ENCODE measurements at regions not wholly inside any gene's neighbourhood (a gene's known extent, or its start where the extent isn't known, plus 50 kb on each side); places are given as distances from the start of the nearest gene placed in this dataset.
"Not testable (repeated sequence)": the region's sequence is repeated elsewhere in the genome, so short reads cannot be mapped to it uniquely, and the experiment has no call there.

GRCh38 chr15:30688684-30689083, 62.8 kb downstream of the ARHGAP11B start:
- DNase-seq: not testable (repeated sequence)

GRCh38 chr15:30690153-30690552, 64.2 kb downstream of the ARHGAP11B start:
- not testable (repeated sequence) for DNase-seq

DNA sequence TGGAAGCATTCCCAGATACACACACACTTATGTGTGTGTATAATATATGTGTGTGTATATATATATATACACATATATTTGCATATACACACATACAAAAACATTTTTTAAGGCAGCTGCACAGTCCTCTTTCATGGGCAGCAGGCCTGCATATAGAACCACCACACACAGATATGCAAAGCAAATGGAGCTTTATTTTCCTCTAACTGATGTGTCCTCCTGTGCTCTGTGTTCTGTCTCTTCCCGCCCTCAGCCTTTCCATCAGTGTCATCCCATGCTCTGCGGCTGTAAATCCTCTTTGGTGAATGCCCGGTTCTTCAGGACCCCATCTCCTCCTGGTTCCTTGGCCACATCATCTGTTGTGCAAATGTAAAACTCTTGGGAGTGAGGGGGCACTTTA, 69.9 kb downstream of the ARHGAP11B start:
- DNase-seq: not testable (repeated sequence)

DNA sequence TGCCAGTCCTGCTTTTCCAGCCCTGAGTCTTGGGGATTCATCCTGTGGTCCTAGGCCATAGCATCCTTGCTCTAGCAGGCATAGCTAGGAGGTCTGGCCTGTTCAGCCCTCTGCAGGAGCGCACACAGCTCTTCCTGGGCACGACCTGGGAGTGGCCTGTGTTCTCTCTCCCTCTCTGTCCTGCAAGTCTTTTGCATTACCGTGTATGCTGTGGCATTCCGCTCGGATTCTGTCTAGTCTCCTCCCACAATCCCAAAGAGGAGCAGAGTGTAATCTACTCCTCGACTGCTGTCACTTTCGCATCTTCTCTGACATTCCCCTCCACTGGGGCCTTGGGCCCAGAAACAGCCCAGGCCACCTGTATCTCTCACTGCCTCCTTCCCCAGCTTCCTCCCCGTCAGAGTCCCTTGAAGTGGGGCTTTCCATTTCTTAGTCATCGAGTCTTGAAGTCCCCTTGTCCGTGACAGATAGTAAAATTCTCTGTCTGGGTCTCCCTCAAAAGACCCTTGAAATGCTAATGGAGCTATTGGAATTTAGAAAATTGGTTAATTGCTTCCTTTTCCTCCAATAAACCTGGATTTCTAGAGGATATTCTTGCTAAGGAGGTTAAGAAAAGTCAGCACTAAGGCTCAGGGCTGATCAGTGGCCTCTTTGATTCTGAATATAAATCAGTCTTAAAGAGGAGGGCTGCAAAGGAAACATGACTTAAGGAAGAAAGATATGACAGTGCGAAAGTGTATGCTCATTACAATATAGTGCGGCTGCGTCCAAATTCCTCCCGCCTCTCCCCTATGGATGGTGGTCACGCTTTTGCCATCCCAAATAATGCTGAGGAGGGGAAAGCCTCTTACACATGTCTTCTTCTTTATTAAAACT, 70.7 kb downstream of the ARHGAP11B start:
- not testable (repeated sequence) for DNase-seq

DNA sequence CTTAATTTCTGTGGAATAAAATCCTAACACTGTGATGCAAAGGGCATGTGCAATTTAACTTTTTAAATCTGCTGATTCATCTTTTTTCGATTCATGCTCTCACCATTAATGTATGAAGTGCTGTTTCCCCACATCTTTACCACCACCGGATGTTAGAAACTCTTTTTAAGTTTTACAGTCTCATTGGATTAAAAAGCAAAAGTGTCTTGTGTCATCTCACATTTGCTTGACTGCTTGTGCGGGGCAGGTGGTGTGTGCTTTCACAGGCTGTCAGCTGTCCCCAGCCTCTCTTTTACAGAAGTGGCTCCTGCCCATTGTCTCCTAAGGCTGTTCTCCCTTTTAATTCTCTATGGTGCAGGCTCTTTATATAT, 71.4 kb downstream of the ARHGAP11B start:
- not testable (repeated sequence) for DNase-seq

DNA sequence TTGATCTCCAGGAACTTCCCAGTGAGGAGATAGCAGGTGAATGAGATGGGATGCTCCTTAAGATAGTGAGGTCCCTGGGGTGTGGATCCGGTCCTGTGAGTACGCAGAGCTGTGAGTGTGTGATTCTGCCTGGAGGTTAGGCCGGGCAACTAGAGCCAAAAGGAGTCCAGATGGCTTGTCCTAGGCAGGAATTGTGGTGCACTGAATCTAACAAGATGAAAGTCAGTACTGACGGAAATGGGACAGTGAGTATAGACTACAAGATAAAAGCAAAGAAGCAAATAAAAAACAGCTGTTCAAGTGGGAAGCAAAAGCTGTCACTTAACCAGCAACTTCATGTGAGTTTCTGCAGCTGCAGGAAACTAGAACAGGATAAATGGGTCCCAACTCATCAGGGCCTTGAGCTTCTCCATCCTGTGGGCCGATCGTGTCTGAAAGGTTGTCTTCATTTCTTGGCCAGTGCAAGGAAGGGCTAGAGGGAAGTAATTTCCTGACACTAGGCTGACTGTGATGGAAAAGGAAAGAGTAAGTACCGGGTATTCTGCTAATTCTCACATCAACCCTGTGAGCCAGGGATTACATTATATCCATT, 74.2 kb downstream of the ARHGAP11B start:
- DNase-seq: not testable (repeated sequence)

- not testable (repeated sequence) for DNase-seq
These were observed 82.2 kb downstream of the ARHGAP11B start for GRCh38 chr15:30707976-30708685.

GRCh38 chr15:30708809-30709208, 82.9 kb downstream of the ARHGAP11B start:
- not testable (repeated sequence) for DNase-seq

DNA sequence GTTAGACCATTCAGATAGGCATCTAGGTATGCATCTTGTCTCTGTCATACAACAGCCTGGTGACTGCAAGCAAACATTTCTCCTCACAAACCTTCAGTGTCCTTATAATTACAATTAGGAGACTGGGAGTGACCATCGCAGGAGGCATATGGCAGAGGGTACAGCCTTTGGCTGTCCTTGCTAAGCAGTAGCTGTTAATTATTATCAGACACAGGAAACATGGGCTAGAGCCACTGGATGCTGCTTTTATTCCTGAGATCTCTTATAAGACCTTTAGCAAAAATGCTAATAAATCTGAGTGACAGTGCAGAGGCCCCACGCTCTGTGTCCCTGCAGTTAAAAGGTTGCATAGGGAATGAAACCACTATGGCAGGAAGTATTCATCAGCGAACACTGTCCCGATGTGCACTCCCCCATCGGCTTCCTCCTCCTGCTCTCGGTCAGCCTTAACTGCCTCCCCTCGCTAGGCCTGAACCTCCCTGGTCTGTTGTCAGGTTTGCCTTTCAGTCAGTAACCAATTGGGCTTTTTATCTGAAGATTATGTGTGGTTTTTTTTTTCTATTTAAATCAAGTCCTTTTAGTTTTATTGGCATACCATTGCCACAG, 92.2 kb downstream of the ARHGAP11B start:
- not testable (repeated sequence) for DNase-seq

DNA sequence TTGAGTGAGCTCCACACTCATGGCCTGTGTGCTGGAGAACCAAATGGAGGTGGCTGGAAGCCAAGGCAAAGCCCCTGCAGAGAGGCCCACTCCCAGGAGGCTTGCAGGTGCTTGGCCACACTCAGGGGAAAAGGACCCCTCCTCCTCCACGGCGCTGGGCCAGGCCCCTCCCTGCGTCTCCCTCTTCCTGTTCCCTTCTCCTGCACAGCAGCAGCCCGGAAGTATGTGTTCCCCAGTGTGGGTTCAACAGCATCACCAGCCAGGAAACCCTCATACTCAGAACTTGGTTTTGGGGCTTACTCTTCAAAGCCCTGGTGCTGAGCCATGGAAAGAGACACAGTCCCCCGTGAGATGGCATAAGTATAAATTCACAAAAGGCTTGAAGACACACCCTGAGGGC, 93.4 kb downstream of the ARHGAP11B start:
- not testable (repeated sequence) for DNase-seq

DNA sequence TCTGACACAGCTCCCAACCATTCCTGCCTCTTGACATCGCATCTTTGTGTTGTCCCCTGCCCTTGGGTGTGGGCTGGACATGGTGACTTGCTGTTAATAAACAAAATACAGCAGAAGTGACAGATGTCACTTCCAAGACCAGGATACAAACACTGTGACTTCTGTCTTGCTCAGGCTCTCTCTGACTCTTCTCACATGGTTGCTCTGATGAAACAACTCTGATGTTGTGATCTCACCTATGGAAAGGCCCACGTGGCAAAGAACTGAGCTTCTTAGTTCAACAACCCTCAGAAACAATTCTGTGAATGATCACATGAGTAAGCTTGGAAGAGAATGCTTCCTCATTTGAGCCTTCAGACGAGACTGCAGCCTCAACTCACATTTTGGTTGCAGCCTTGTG, 94.9 kb downstream of the ARHGAP11B start:
- DNase-seq: not testable (repeated sequence)

GRCh38 chr15:30721529-30721928, 95.6 kb downstream of the ARHGAP11B start:
- not testable (repeated sequence) for DNase-seq

DNA sequence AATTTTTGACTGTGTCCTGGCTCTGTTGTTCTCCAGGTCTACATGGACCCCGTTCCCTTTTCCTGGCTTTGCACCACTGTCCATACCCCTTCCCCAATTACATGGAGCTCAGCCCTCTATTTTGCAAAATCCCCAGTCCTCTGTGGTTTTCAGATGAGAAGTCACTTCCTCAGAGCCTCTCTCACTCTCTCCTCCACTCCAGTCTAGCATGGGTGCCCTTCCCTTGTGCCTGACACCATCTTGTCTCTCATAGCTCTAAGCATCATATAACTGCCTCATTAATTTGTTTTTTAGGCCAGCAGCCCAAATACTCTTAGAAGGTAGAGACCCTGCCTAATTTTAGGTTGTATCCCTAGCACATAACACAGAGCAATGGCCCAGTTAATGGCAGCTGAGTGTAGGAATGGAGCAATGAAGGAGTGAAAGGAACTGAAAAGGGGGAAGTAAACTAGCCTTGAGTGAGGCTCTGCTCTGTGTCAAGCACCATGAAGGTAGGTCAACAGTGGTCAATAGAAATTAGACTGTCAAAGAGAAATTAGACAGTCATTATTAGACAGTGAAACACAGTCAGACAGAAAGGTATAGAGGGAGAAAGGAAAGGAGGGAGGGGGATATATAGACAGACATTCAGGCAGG, 97.7 kb downstream of the ARHGAP11B start:
- not testable (repeated sequence) for DNase-seq

GRCh38 chr15:30729880-30730590, 104.1 kb downstream of the ARHGAP11B start:
- DNase-seq: not testable (repeated sequence)

DNA sequence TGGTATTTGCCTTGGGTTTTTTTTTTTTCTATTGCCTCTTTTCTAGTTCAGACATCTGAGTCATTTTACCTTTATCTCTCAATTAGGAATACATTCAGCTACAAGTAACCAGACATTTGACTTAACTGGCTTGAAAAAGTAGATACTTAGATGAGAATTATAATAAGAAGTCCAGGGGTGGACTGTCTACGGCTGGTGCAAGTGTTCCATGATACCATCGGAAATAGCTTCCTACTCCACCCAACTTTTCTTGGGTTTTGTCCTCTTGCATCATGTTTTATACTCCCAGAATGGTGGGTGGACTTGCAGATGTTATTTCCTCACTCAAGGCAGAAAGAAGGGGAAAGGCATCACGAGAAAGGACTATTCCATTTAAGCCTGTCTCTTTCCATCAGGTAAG, 104.7 kb downstream of the ARHGAP11B start:
- DNase-seq: not testable (repeated sequence)

DNA sequence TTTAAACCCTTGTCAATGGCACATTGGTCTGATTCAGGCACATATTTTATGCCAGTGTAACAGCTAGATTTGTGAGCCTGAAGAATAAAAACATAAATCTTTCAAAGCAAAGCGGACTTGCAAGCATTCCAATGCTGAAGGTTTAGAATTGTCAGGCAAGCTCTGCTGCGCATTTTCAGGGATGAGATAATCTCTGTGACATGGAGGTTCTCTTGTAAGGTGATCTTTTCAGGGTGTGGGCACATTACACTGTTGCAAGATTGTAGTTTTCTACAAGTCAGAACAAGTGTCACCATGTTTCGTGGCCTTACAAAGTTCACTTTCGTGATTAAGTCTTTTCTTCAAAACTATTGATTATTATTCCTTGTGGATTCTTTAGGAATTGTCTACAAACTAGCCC, 106.2 kb downstream of the ARHGAP11B start:
- not testable (repeated sequence) for DNase-seq

- not testable (repeated sequence) for DNase-seq
These were observed 110.1 kb downstream of the ARHGAP11B start for GRCh38 chr15:30735884-30736564.

GRCh38 chr15:30742796-30743195, 116.9 kb downstream of the ARHGAP11B start:
- DNase-seq: not testable (repeated sequence)

GRCh38 chr15:30749048-30749447, 123.1 kb downstream of the ARHGAP11B start:
- DNase-seq: not testable (repeated sequence)

DNA sequence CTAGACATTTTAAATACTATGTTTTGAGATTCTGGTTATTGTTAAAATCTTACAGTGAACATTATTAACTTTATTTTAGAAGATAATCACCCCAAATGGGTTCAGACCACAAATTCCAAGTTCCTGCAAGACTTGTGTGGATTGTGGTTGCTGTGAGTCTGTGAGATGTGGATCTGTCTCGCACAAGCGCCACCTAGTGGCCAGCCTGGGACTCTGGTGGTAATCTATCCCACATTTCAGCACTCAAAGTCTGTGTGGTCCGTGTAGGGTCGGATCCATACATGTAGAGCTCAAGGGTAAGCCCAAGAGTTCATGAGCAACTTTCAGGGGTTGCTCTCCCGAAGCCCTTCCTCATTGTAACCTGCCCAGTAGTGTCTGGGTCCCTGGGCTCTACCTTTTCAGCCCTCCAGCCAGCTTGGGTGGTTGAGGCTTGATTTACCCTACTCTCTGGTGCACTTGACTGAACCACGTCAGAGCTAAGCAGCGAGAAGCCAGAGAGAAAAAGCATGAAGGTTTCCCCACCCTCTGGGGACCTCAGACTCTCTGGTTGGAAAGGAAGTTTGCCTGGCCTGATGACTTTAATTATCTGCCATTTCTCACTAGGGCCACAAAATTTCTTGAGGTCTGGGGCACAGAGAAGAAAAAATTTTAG, 129.2 kb downstream of the ARHGAP11B start:
- DNase-seq: not testable (repeated sequence)

GRCh38 chr15:30760633-30761032, 134.7 kb downstream of the ARHGAP11B start:
- DNase-seq: not testable (repeated sequence)

Measured in NCI-H1930 (cell line).